ENCODE measurements at regions not wholly inside any gene's neighbourhood (a gene's known extent, or its start where the extent isn't known, plus 50 kb on each side); places are given as distances from the start of the nearest gene placed in this dataset.

DNA sequence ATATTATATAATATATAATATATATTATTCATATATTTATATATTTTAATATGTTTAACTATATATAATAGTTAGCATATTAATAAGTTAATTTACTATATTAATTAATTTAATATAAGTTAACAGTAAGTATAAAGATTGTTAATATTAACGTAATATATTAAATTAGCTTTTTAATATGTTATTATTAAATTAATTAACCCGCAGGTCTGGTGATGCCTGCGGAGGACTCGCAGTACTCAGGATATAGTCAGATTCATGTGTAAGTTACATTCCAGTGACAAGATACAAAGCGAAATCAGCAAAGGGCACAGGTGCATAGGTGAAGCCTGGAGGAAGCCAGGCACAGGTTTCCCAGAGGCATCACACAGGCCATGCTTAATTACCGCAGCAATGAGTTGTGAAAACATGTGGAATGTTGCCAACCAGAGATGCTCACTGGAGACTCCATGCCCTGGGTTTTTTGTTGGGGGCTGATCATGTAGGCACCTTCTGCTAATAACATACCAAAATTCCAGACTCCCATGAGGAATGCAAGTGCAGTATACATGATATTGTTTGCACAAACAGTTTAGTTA, 130.4 kb upstream of the MPHOSPH6 start:
- CTCF ChIA-PET, result no interaction called here

More for the DNA sequence above, 130.4 kb upstream of the MPHOSPH6 start:
- no TSS peak for BruUV-seq (replicated peaks)
- DNase-seq (no peak), ATAC-seq (ENCODE audit: low read depth) (no peak)
- H3K79me1 ChIP-seq (ENCODE audit: low read depth in 1 of 2, low read length in 2 of 2), result no peaks in the 10 kb centered on the region
- no peak overlapping the region for H3K23ac ChIP-seq (ENCODE audit: low read depth, low read length)
- no peak overlapping the region for H2BK120ac ChIP-seq (ENCODE audit: low read depth, low read length)
- H3K18ac ChIP-seq (ENCODE audit: low read depth, low read length), result no peak overlapping the region
- H3K9me1 ChIP-seq (ENCODE audit: insufficient read depth, low read length), result no peaks in the 10 kb centered on the region
- no peak overlapping the region for H3K56ac ChIP-seq (ENCODE audit: extremely low read depth, insufficient read depth, low read length)
- H2BK20ac ChIP-seq (ENCODE audit: low read depth, low read length), result no peak overlapping the region
- H4K8ac ChIP-seq (ENCODE audit: low read depth in 2 of 2, low read length in 2 of 2), result no peak overlapping the region
- H3K27ac ChIP-seq (ENCODE audit: insufficient read depth, low read length), result no peak overlapping the region
- no peaks in the 10 kb centered on the region for H3K27me3 ChIP-seq (ENCODE audit: control insufficient read depth, insufficient read depth, low read length)
- no peak overlapping the region for H2AK5ac ChIP-seq (ENCODE audit: low read depth, low read length)
- in situ Hi-C loops (cut with MboI; ENCODE audit: low sequenced_read_pairs), result no loop called here
- H3K4me1 ChIP-seq (ENCODE audit: control insufficient read depth, insufficient read depth, low read length), result no peaks in the 10 kb centered on the region
- no peak overlapping the region for H4K91ac ChIP-seq (ENCODE audit: insufficient read depth, low read depth, low read length)
- no peak overlapping the region for H3K14ac ChIP-seq (replicated peaks; ENCODE audit: low read depth, low read length)
- H3K36me3 ChIP-seq (ENCODE audit: control insufficient read depth, insufficient read depth, low read length), result no peaks in the 10 kb centered on the region
- POLR2A ChIA-PET (ENCODE audit: unreplicated experiment), result no interaction called here
- H2BK15ac ChIP-seq (ENCODE audit: low read depth, low read length), result no peak overlapping the region
- no peak overlapping the region for H3K4ac ChIP-seq (ENCODE audit: low read depth, low read length)
- no peak overlapping the region for H4K5ac ChIP-seq (ENCODE audit: low read depth, low read length)
- no peaks in the 10 kb centered on the region for H4K20me1 ChIP-seq (ENCODE audit: insufficient read depth, low read length)
- H2BK5ac ChIP-seq (ENCODE audit: low read depth, low read length, poor library complexity, severe bottlenecking), result no peak overlapping the region
- TF ChIP-seq CEBPB (IDR thresholded peaks at IDR 0.05; ENCODE audit: low read depth, low read length) (no peak), CTCF (conservative IDR thresholded peaks at IDR 0.05; ENCODE audit: low read depth, low read length) (no peak), BHLHE40 (IDR thresholded peaks at IDR 0.05; ENCODE audit: low read depth, low read length) (no peak), MAZ (IDR thresholded peaks at IDR 0.05; ENCODE audit: borderline replicate concordance, low read depth, low read length) (no peak), MAFK (IDR thresholded peaks at IDR 0.05; ENCODE audit: low read depth, low read length) (no peak), RCOR1 (IDR thresholded peaks at IDR 0.05; ENCODE audit: insufficient replicate concordance, low read length) (no peak), RAD21 (IDR thresholded peaks at IDR 0.05; ENCODE audit: low read length) (no peak), USF2 (IDR thresholded peaks at IDR 0.05; ENCODE audit: low read depth, low read length) (no peak), CHD1 (IDR thresholded peaks at IDR 0.05; ENCODE audit: low read depth, low read length) (no peak), SMC3 (IDR thresholded peaks at IDR 0.05; ENCODE audit: low read depth, low read length) (no peak), MXI1 (IDR thresholded peaks at IDR 0.05; ENCODE audit: borderline replicate concordance, low read depth, low read length) (no peak), POLR2A (IDR thresholded peaks at IDR 0.05; ENCODE audit: low read depth, low read length) (no peak), RFX5 (IDR thresholded peaks at IDR 0.05; ENCODE audit: low read depth, low read length) (no peak), FOS (IDR thresholded peaks at IDR 0.05; ENCODE audit: low read depth, low read length) (no peak), NFE2L2 (IDR thresholded peaks at IDR 0.05; ENCODE audit: low read depth, low read length) (no peak)
- TF ChIP-seq, protein P1, sequence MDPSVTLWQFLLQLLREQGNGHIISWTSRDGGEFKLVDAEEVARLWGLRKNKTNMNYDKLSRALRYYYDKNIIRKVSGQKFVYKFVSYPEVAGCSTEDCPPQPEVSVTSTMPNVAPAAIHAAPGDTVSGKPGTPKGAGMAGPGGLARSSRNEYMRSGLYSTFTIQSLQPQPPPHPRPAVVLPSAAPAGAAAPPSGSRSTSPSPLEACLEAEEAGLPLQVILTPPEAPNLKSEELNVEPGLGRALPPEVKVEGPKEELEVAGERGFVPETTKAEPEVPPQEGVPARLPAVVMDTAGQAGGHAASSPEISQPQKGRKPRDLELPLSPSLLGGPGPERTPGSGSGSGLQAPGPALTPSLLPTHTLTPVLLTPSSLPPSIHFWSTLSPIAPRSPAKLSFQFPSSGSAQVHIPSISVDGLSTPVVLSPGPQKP (IDR thresholded peaks at IDR 0.05; ENCODE audit: borderline replicate concordance, low read depth, low read length), result no peak
- 50% methylated on average over 2 of the region's 6 CpGs; no CpG with 5 or more reads in 1 of the 2 experiments for WGBS, 2 experiments (ENCODE audit: extremely low coverage in 2 of 2, insufficient read length in 1 of 2)
- H3K4me2 ChIP-seq (ENCODE audit: low read depth, low read length), result no peak overlapping the region
- H3K9ac ChIP-seq (ENCODE audit: low read depth, low read length), result no peak overlapping the region
- intact Hi-C loops (cut with micrococcal nuclease), result no loop called here
- H2AFZ ChIP-seq (replicated peaks; ENCODE audit: low read length, poor library complexity), result no peak overlapping the region
- no peak overlapping the region for H3K4me3 ChIP-seq (ENCODE audit: insufficient read depth, low read depth, low read length)
- dilution Hi-C loops (cut with HindIII; ENCODE audit: low sequenced_read_pairs, unreplicated experiment), result no loop called here
- no peak overlapping the region for H2AK9ac ChIP-seq (replicated peaks; ENCODE audit: low read depth, low read length, poor library complexity)
- H3K9me3 ChIP-seq (ENCODE audit: control insufficient read depth, insufficient read depth, low read length), result no peaks in the 10 kb centered on the region
